Calu3 (cell line): ENCODE measurements at regions not wholly inside any gene's neighbourhood (a gene's known extent, or its start where the extent isn't known, plus 50 kb on each side); places are given as distances from the start of the nearest gene placed in this dataset.
A peak's percentile ranks its signal among the peaks of the same experiment; 100 is the strongest.

Experiments
- BruUV-seq: library from RNA; stranded (reverse); fragments of 400-500 nt; replicated peaks from 2 replicates; lab custom pipeline; 2021; lab: Mats Ljungman, UMichigan
- CTCF ChIA-PET: fragments of 300-600 bp; sonication (Branson Sonifier 250); formaldehyde crosslinking; loops from one replicate; lab custom pipeline; 2022; ENCODE audit warnings: antibody characterized with exemption; lab: Charles Lee
- DNase-seq: peaks from one replicate; pipeline ENCODE4 v3.0.0; 2022
- H3K27ac Mint-ChIP-seq: one replicate; pipeline ENCODE4 v1.8.0; 2022; ENCODE audit warnings: mixed read lengths; ENCODE audit not compliant: unreplicated experiment
- H3K27me3 Mint-ChIP-seq: one replicate; pipeline ENCODE4 v1.8.0; 2022; ENCODE audit warnings: mixed read lengths; ENCODE audit not compliant: unreplicated experiment
- H3K36me3 Mint-ChIP-seq: one replicate; pipeline ENCODE4 v1.8.0; 2022; ENCODE audit warnings: mild to moderate bottlenecking, moderate library complexity, mixed read lengths; ENCODE audit not compliant: insufficient read depth, unreplicated experiment
- H3K4me1 Mint-ChIP-seq: one replicate; pipeline ENCODE4 v1.8.0; 2022; ENCODE audit warnings: mild to moderate bottlenecking, low read depth, mixed read lengths; ENCODE audit not compliant: unreplicated experiment
- H3K4me3 Mint-ChIP-seq: one replicate; pipeline ENCODE4 v1.8.0; 2022; ENCODE audit warnings: mild to moderate bottlenecking, low read depth, moderate library complexity, mixed read lengths; ENCODE audit not compliant: unreplicated experiment
- H3K9me3 Mint-ChIP-seq: one replicate; pipeline ENCODE4 v1.8.0; 2022; ENCODE audit warnings: low read depth, mixed read lengths; ENCODE audit not compliant: unreplicated experiment
- intact Hi-C: fragments of 100-400 bp; cut with micrococcal nuclease; formaldehyde crosslinking; loops from one replicate; pipeline ENCODE4 v1.10.0; 2022; ENCODE audit not compliant: unreplicated experiment
- TF ChIP-seq, protein P1 (sequence below): fragments of 200-600 bp; IDR thresholded peaks from one replicate; pipeline ENCODE4 v1.8.0; 2022; ENCODE audit warnings: antibody characterized with exemption; ENCODE audit not compliant: unreplicated experiment

DNA sequence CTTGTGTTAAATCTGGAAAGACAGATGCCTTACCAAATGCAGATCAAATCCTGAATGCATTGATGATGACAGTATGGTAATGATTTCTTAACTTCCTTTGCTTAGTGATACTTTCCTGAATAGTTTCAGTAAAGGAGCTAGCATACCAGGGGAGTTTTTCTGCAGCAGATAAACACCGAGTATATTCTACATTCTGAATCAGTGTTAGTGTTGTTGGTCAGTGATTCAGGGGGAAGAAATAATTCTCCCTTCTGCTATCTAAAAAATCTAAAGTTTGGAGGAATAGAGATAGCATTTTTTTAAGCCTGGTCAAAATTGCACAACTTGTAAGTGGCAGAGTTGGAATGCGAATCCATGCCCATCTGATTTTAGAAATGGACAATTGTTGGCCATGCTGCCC, 512.2 kb upstream of the MARCKS start:
- TF ChIP-seq, protein P1, sequence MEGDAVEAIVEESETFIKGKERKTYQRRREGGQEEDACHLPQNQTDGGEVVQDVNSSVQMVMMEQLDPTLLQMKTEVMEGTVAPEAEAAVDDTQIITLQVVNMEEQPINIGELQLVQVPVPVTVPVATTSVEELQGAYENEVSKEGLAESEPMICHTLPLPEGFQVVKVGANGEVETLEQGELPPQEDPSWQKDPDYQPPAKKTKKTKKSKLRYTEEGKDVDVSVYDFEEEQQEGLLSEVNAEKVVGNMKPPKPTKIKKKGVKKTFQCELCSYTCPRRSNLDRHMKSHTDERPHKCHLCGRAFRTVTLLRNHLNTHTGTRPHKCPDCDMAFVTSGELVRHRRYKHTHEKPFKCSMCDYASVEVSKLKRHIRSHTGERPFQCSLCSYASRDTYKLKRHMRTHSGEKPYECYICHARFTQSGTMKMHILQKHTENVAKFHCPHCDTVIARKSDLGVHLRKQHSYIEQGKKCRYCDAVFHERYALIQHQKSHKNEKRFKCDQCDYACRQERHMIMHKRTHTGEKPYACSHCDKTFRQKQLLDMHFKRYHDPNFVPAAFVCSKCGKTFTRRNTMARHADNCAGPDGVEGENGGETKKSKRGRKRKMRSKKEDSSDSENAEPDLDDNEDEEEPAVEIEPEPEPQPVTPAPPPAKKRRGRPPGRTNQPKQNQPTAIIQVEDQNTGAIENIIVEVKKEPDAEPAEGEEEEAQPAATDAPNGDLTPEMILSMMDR: no peak
- Mint-ChIP-seq H3K27me3 (no peaks in the 10 kb centered on the region), H3K4me3 (no peak overlapping the region), H3K36me3 (no peaks in the 10 kb centered on the region), H3K27ac (no peak overlapping the region), H3K4me1 (peaks cover 6% of the 10 kb centered on the region), H3K9me3 (no peaks in the 10 kb centered on the region)
- intact Hi-C loops: no loop called here
- DNase-seq: no peak
- no TSS peak for BruUV-seq
- CTCF ChIA-PET: interaction anchor here (0.6 kb wide), 1 partner anchor 150 kb away, joined by 3 read pairs; no protein-coding TSS in a partner anchor

DNA sequence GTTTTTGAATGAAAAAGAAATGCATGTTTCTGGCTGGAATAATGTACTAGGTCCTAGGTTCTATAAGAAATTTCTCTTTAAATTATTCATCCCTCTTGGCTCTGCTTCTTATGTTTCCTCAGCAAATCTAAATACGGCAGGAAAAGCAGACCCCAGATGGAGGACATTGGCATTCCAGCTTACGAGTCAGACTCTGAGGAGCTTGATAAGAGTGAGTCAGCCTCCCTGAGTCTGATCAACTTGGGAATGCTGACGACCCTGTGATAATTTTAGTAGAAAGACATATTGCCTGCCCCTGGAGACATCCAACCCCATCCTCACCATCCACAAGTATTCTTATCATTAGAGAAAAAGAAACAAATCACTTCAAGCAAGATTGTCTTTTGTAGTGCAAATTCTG, 509.7 kb upstream of the MARCKS start:
- peaks cover 13% of the 10 kb centered on the region for H3K36me3 Mint-ChIP-seq
- H3K27ac Mint-ChIP-seq: no peak overlapping the region
- intact Hi-C loops: no loop called here
- TF ChIP-seq, protein P1: no peak
- DNase-seq: no peak
- H3K4me1 Mint-ChIP-seq: peaks cover 31% of the 10 kb centered on the region
- CTCF ChIA-PET: no interaction called here
- H3K4me3 Mint-ChIP-seq: no peak overlapping the region
- BruUV-seq: no TSS peak
- no peaks in the 10 kb centered on the region for H3K9me3 Mint-ChIP-seq
- no peaks in the 10 kb centered on the region for H3K27me3 Mint-ChIP-seq

DNA sequence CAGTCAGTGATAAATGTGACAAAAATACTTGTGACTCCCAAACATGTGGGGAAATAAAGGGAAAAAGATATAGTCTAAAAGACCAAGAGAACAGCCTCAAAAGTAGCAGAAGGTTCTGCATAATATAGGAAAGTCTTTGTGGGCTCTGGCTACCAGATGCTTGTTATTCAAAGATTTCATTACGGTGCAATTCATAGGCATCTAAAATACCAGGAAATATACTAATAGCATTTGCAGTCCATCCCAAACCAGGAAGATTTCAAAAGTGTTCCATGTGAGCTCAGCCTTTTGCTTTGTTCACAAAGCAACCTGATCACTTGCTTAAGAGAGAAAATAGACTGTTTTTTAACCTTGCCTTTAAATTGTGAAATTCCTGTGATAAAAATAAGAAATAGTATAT, 506.7 kb upstream of the MARCKS start:
- intact Hi-C loops: loop anchor here (5.0 kb wide), 1 partner anchor 282 kb away; no protein-coding TSS in a partner anchor
- H3K4me1 Mint-ChIP-seq: peaks cover 45% of the 10 kb centered on the region
- peak overlapping the region; percentile 46 for H3K27ac Mint-ChIP-seq
- no TSS peak for BruUV-seq
- H3K36me3 Mint-ChIP-seq: peaks cover 18% of the 10 kb centered on the region
- DNase-seq: no peak
- CTCF ChIA-PET: no interaction called here
- no peaks in the 10 kb centered on the region for H3K27me3 Mint-ChIP-seq
- TF ChIP-seq, protein P1: no peak
- no peaks in the 10 kb centered on the region for H3K9me3 Mint-ChIP-seq
- no peak overlapping the region for H3K4me3 Mint-ChIP-seq

DNA sequence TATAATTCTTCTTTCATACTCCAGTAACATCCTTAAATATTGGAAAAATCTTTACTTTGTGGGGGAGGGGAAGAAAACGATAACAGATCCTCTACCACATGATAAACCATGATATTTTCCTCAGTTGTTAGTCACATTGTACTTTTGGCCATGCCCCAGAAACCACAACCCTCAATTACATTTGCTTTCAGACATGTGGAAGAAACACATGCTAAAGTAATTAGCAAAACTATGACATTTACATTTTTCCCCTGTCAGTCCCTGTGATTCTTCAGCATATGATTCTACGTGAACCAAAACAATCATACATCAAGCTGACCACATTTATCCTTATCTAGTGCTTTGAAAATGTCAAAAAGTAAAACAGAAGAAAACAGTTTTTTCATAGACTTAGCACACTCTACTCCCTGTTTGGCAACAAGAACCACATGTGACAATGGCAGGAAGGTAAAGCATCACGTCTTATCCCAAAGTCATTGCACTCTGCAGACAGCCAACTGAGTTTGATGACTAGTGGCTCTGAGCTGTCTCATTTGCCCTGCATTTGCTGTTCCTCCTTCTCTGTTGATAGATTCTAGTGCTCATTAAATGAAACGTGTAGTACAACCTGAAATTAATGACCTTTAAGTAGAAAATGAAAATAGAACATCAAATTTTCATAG, 505.8 kb upstream of the MARCKS start:
- Mint-ChIP-seq H3K36me3 (peaks cover 18% of the 10 kb centered on the region), H3K4me3 (no peak overlapping the region), H3K27me3 (no peaks in the 10 kb centered on the region), H3K4me1 (peaks cover 54% of the 10 kb centered on the region), H3K27ac (peak overlapping the region; percentile 46), H3K9me3 (no peaks in the 10 kb centered on the region)
- TF ChIP-seq, protein P1: no peak
- CTCF ChIA-PET: interaction anchor here (0.8 to 1.0 kb wide), 2 partner anchors 45 to 508 kb away, joined by 5 to 7 read pairs; no protein-coding TSS in a partner anchor
- DNase-seq: no peak
- no TSS peak for BruUV-seq
- intact Hi-C loops: loop anchor here (5.0 kb wide), 1 partner anchor 281 kb away; no protein-coding TSS in a partner anchor
